SK-N-SH treated with all-trans-retinoic acid at 6 μM for 48 hours (cell line): ENCODE measurements at regions not wholly inside any gene's neighbourhood (a gene's known extent, or its start where the extent isn't known, plus 50 kb on each side); places are given as distances from the start of the nearest gene placed in this dataset.

Experiments used
- ATAC-seq: fragments of 200-7000 bp; cut with Tn5 transposase; 3 replicates; pipeline ENCODE4 v1.9.1; 2020; ENCODE audit warnings: mild to moderate bottlenecking, moderate library complexity
- ARNTL ChIP-seq: fragments of 450-650 bp; formaldehyde crosslinking; IDR thresholded peaks from 2 replicates; pipeline ENCODE4 v1.5.0; 2020; ENCODE audit warnings: low read depth, mild to moderate bottlenecking, moderate library complexity, borderline replicate concordance
- BACH2 ChIP-seq: fragments of 250-450 bp; sonication (Bioruptor Pico); IDR thresholded peaks from 2 replicates; pipeline ENCODE4 v1.9.0; 2021; ENCODE audit warnings: mild to moderate bottlenecking, borderline replicate concordance
- CREB5 ChIP-seq: fragments of 250-450 bp; sonication (Bioruptor Pico); IDR thresholded peaks from 2 replicates; pipeline ENCODE4 v1.5.1; 2020; ENCODE audit warnings: low read depth, mild to moderate bottlenecking, moderate library complexity
- CSDC2 ChIP-seq: fragments of 250-450 bp; sonication (Bioruptor Pico); IDR thresholded peaks from 2 replicates; pipeline ENCODE4 v1.5.0; 2020; ENCODE audit warnings: mild to moderate bottlenecking, moderate library complexity
- CSRNP3 ChIP-seq: fragments of 250-450 bp; sonication (Bioruptor Pico); IDR thresholded peaks from 2 replicates; pipeline ENCODE4 v1.5.1; 2021; ENCODE audit warnings: mild to moderate bottlenecking, moderate library complexity
- ESRRG ChIP-seq: fragments of 250-450 bp; sonication (Bioruptor Pico); IDR thresholded peaks from 2 replicates; pipeline ENCODE4 v1.6.1; 2021; ENCODE audit warnings: mild to moderate bottlenecking
- GLIS3 ChIP-seq: fragments of 250-450 bp; sonication (Bioruptor Pico); IDR thresholded peaks from 2 replicates; pipeline ENCODE4 v1.5.0; 2020; ENCODE audit warnings: mild to moderate bottlenecking, moderate library complexity
- ISL1 ChIP-seq: fragments of 250-450 bp; sonication (Bioruptor Pico); IDR thresholded peaks from 2 replicates; pipeline ENCODE4 v2.1.2; 2022; ENCODE audit warnings: mild to moderate bottlenecking, moderate library complexity
- OSR1 ChIP-seq: fragments of 250-450 bp; sonication (Bioruptor Pico); IDR thresholded peaks from 2 replicates; pipeline ENCODE4 v1.8.0; 2022; ENCODE audit warnings: moderate library complexity, mild to moderate bottlenecking, inconsistent platforms
- PPARA ChIP-seq: fragments of 250-450 bp; sonication (Bioruptor Pico); IDR thresholded peaks from 2 replicates; pipeline ENCODE4 v1.5.0; 2020; ENCODE audit warnings: mild to moderate bottlenecking, borderline replicate concordance
- SNAI2 ChIP-seq: fragments of 250-450 bp; sonication (Bioruptor Pico); IDR thresholded peaks from 2 replicates; pipeline ENCODE4 v1.5.0; 2020; ENCODE audit warnings: mild to moderate bottlenecking, moderate library complexity
- TCF4 ChIP-seq: fragments of 250-450 bp; sonication (Bioruptor Pico); IDR thresholded peaks from 2 replicates; pipeline ENCODE4 v1.8.0; 2021; ENCODE audit warnings: mild to moderate bottlenecking, moderate library complexity, borderline replicate concordance
- TOX ChIP-seq: fragments of 250-450 bp; sonication (Bioruptor Pico); IDR thresholded peaks from 2 replicates; pipeline ENCODE4 v1.8.0; 2021; ENCODE audit warnings: mild to moderate bottlenecking, moderate library complexity, borderline replicate concordance
- TSHZ2 ChIP-seq: fragments of 250-450 bp; sonication (Bioruptor Pico); IDR thresholded peaks from 2 replicates; pipeline ENCODE4 v1.5.0; 2020; ENCODE audit warnings: mild to moderate bottlenecking, moderate library complexity
- ZC3H10 ChIP-seq: fragments of 250-450 bp; sonication (Bioruptor Pico); IDR thresholded peaks from 2 replicates; pipeline ENCODE4 v1.5.1; 2021; ENCODE audit warnings: mild to moderate bottlenecking, moderate library complexity
- ZFP3 ChIP-seq: fragments of 250-450 bp; sonication (Bioruptor Pico); IDR thresholded peaks from 2 replicates; pipeline ENCODE4 v1.5.0; 2020; ENCODE audit warnings: mild to moderate bottlenecking, moderate library complexity
- ZFP30 ChIP-seq: fragments of 450-650 bp; formaldehyde crosslinking; IDR thresholded peaks from 2 replicates; pipeline ENCODE4 v1.5.0; 2022; ENCODE audit warnings: mild to moderate bottlenecking, moderate library complexity
- ZNF565 ChIP-seq: fragments of 450-650 bp; formaldehyde crosslinking; conservative IDR thresholded peaks from 2 replicates; pipeline ENCODE4 v1.5.0; 2020; ENCODE audit warnings: low read depth, mild to moderate bottlenecking, moderate library complexity
- ZNF70 ChIP-seq: fragments of 450-650 bp; formaldehyde crosslinking; IDR thresholded peaks from 2 replicates; pipeline ENCODE4 v1.5.0; 2020; ENCODE audit warnings: mild to moderate bottlenecking, moderate library complexity

GRCh38 chr15:69795601-69796000 lies 302.1 kb downstream of the TLE3 start:
- no peak for ATAC-seq
- TF ChIP-seq TCF4 (CRISPR knock-in tag) (no peak), BACH2 (CRISPR knock-in tag) (no peak), ZFP30 (CRISPR knock-in tag) (no peak), CSRNP3 (CRISPR knock-in tag) (no peak), ZFP3 (CRISPR knock-in tag) (no peak), SNAI2 (CRISPR knock-in tag) (no peak), ISL1 (CRISPR knock-in tag) (no peak), CREB5 (CRISPR knock-in tag) (no peak)

- no peak for ATAC-seq
Observed at GRCh38 chr15:69797051-69797595, 300.6 kb downstream of the TLE3 start.

GRCh38 chr15:69797615-69798014 lies 300.1 kb downstream of the TLE3 start:
- ATAC-seq, result no peak
- no peak for TF ChIP-seq CSDC2 (CRISPR knock-in tag)
- no peak for TF ChIP-seq ARNTL (CRISPR knock-in tag)

More at GRCh38 chr15:69797051-69797595, 300.6 kb downstream of the TLE3 start:
- TF ChIP-seq PPARA (CRISPR knock-in tag) (no peak), ESRRG (no peak), ZFP30 (CRISPR knock-in tag) (no peak), ZNF70 (CRISPR knock-in tag) (no peak), BACH2 (CRISPR knock-in tag) (no peak), CREB5 (CRISPR knock-in tag) (no peak), TSHZ2 (CRISPR knock-in tag) (no peak), ARNTL (CRISPR knock-in tag) (no peak)

GRCh38 chr15:69798481-69799250 lies 299.1 kb downstream of the TLE3 start:
- TF ChIP-seq ZFP30 (CRISPR knock-in tag), result no peak
- TF ChIP-seq TOX (CRISPR knock-in tag), result no peak
- TF ChIP-seq TSHZ2 (CRISPR knock-in tag), result no peak
- TF ChIP-seq ESRRG, result no peak
- no peak for TF ChIP-seq ZNF70 (CRISPR knock-in tag)
- no peak for TF ChIP-seq OSR1 (CRISPR knock-in tag)
- TF ChIP-seq CSDC2 (CRISPR knock-in tag), result no peak
- no peak for TF ChIP-seq SNAI2 (CRISPR knock-in tag)
- no peak for TF ChIP-seq BACH2 (CRISPR knock-in tag)
- no peak for TF ChIP-seq PPARA (CRISPR knock-in tag)
- TF ChIP-seq CSRNP3 (CRISPR knock-in tag), result no peak
- no peak for TF ChIP-seq ZNF565
- no peak for TF ChIP-seq GLIS3
- no peak for TF ChIP-seq ZC3H10
- ATAC-seq, result no peak
